GM12878 (cell line): ENCODE measurements at regions not wholly inside any gene's neighbourhood (a gene's known extent, or its start where the extent isn't known, plus 50 kb on each side); places are given as distances from the start of the nearest gene placed in this dataset.

Experiments
- ATAC-seq: fragments of 200-7000 bp; cut with Tn5 transposase; 3 replicates; pipeline ENCODE4 v1.9.1; 2020; ENCODE audit warnings: mild to moderate bottlenecking, moderate library complexity
- BruUV-seq: library from RNA; stranded (reverse); fragments of 400-500 nt; replicated peaks from 2 replicates; lab custom pipeline; 2021; lab: Mats Ljungman, UMichigan
- CTCF ChIA-PET: fragments of 300-600 bp; sonication (Branson Sonifier 250); formaldehyde crosslinking; extraction: SDS; loops from one replicate; lab custom pipeline; 2021; ENCODE audit warnings: inconsistent platforms; lab: Yijun Ruan, JAX
- POLR2A ChIA-PET: fragments of 350-600 bp; formaldehyde crosslinking; extraction: SDS; loops from one replicate; lab custom pipeline; 2021; ENCODE audit warnings: inconsistent platforms; lab: Charles Lee
- RAD21 ChIA-PET: fragments of 300-600 bp; sonication (Branson Sonifier 250); formaldehyde crosslinking; loops from one replicate; lab custom pipeline; 2023; ENCODE audit warnings: antibody characterized with exemption; ENCODE audit not compliant: unreplicated experiment; lab: Charles Lee
- SMC1A ChIA-PET: fragments of 300-600 bp; sonication (Branson Sonifier 250); formaldehyde crosslinking; loops from one replicate; lab custom pipeline; 2023; ENCODE audit not compliant: unreplicated experiment, uncharacterized antibody; lab: Charles Lee
- DNase-seq: peaks from one replicate; pipeline ENCODE4 v3.0.0-alpha.2; 2011; ENCODE audit warnings: low read depth, low spot score
- FAIRE-seq: peaks from 3 replicates; lab custom pipeline; 2011; peaks lifted over from hg19 to GRCh38; lab: Jason Lieb, UNC
- H2AFZ ChIP-seq: 2 replicates; pipeline ENCODE4 v1.6.0; 2011; ENCODE audit warnings: low read depth, low read length, control low read depth; ENCODE audit not compliant: control insufficient read depth
- H3K27ac ChIP-seq: 2 replicates; pipeline ENCODE4 v1.5.1; 2011; ENCODE audit warnings: control low read depth; ENCODE audit not compliant: control insufficient read depth, insufficient read depth
- H3K27me3 ChIP-seq, 2 experiments: replicated peaks in 1 of 2; 2 replicates each; pipeline versions ENCODE4 v1.6.0 to v1.6.1; 2011; ENCODE audit warnings: low read length in 1 of 2; ENCODE audit not compliant: control insufficient read depth in 2 of 2, insufficient read depth in 2 of 2
- H3K36me3 ChIP-seq, 2 experiments: 2 replicates each; pipeline ENCODE4 v1.5.1; 2011; ENCODE audit warnings: low read length in 1 of 2; ENCODE audit not compliant: control insufficient read depth in 2 of 2, insufficient read depth in 2 of 2
- H3K4me1 ChIP-seq: 2 replicates; pipeline ENCODE4 v1.6.1; 2011; ENCODE audit warnings: mild to moderate bottlenecking, low read length, moderate library complexity, mixed read lengths; ENCODE audit not compliant: control insufficient read depth, insufficient read depth
- H3K4me2 ChIP-seq: 2 replicates; pipeline ENCODE4 v1.6.0; 2011; ENCODE audit warnings: control low read depth; ENCODE audit not compliant: control insufficient read depth, insufficient read depth
- H3K4me3 ChIP-seq: fragments of 200-600 bp; sonication (generic); 2 replicates; pipeline ENCODE4 v1.5.1; 2016
- H3K79me2 ChIP-seq: 2 replicates; pipeline ENCODE4 v1.6.0; 2011; ENCODE audit warnings: low read length; ENCODE audit not compliant: control insufficient read depth, insufficient read depth
- H3K9ac ChIP-seq: 2 replicates; pipeline ENCODE4 v1.8.0; 2011; ENCODE audit warnings: low read length, control low read depth, mixed read lengths; ENCODE audit not compliant: control insufficient read depth, insufficient read depth
- H3K9me3 ChIP-seq: replicated peaks from 3 replicates; pipeline ENCODE4 v1.5.1; 2011; ENCODE audit warnings: mild to moderate bottlenecking, low read length; ENCODE audit not compliant: control insufficient read depth, insufficient read depth
- H4K20me1 ChIP-seq: 2 replicates; pipeline ENCODE4 v1.6.0; 2011; ENCODE audit not compliant: control insufficient read depth, insufficient read depth
- BMI1 ChIP-seq: fragments of 450-650 bp; IDR thresholded peaks from 2 replicates; pipeline ENCODE4 v1.6.1; 2016; ENCODE audit warnings: mild to moderate bottlenecking, moderate library complexity, borderline replicate concordance
- CBFB ChIP-seq: IDR thresholded peaks from 2 replicates; pipeline ENCODE4 v1.6.1; 2016; ENCODE audit warnings: antibody characterized with exemption, low read depth
- CHD1 ChIP-seq: IDR thresholded peaks from 2 replicates; pipeline ENCODE4 v1.6.1; 2012; ENCODE audit warnings: low read depth, low read length, improper control_type of control experiment
- EGR1 ChIP-seq, 2 experiments: IDR thresholded peaks; 1 replicate in 1 of 2; 2 replicates in 1 of 2; pipeline ENCODE4 v1.6.1; 2011 to 2012; ENCODE audit warnings: low read depth in 2 of 2, low read length in 2 of 2, borderline replicate concordance in 1 of 2, mild to moderate bottlenecking in 1 of 2, moderate library complexity in 1 of 2
- HDGF ChIP-seq: fragments of 450-650 bp; IDR thresholded peaks from 2 replicates; pipeline ENCODE4 v1.6.1; 2016; ENCODE audit warnings: antibody characterized with exemption
- JUNB ChIP-seq: IDR thresholded peaks from 2 replicates; pipeline ENCODE4 v1.6.1; 2016; ENCODE audit warnings: antibody characterized with exemption, mild to moderate bottlenecking
- MYB ChIP-seq: fragments of 150-350 bp; IDR thresholded peaks from 2 replicates; pipeline ENCODE4 v1.6.1; 2014; ENCODE audit warnings: mild to moderate bottlenecking, low read depth, low read length, borderline replicate concordance
- NFYB ChIP-seq: IDR thresholded peaks from 2 replicates; pipeline ENCODE4 v1.6.1; 2011; ENCODE audit warnings: low read depth, mild to moderate bottlenecking, low read length, improper control_type of control experiment, moderate library complexity; ENCODE audit not compliant: insufficient read depth
- NR2F1 ChIP-seq: fragments of 450-650 bp; conservative IDR thresholded peaks from 2 replicates; pipeline ENCODE4 v1.6.1; 2017; ENCODE audit warnings: mild to moderate bottlenecking
- NRF1 ChIP-seq: conservative IDR thresholded peaks from 2 replicates; pipeline ENCODE4 v1.6.1; 2011; ENCODE audit warnings: mild to moderate bottlenecking, low read depth, low read length, improper control_type of control experiment
- SREBF1 ChIP-seq: IDR thresholded peaks from 2 replicates; pipeline ENCODE4 v1.6.1; 2012; ENCODE audit warnings: mild to moderate bottlenecking, low read length
- TAF1 ChIP-seq: IDR thresholded peaks from 2 replicates; pipeline ENCODE4 v1.6.1; 2011; ENCODE audit warnings: mild to moderate bottlenecking, low read depth, low read length, borderline replicate concordance
- ZNF24 ChIP-seq: fragments of 450-650 bp; IDR thresholded peaks from 2 replicates; pipeline ENCODE4 v1.6.1; 2017; ENCODE audit warnings: antibody characterized with exemption, mild to moderate bottlenecking
- ZZZ3 ChIP-seq: IDR thresholded peaks from 2 replicates; pipeline ENCODE4 v1.6.1; 2011; ENCODE audit warnings: low read depth; ENCODE audit not compliant: control insufficient read depth, insufficient read length
- in situ Hi-C: fragments of 300-500 bp; cut with MboI; formaldehyde crosslinking; loops from 9 replicates; pipeline ENCODE4 v1.14.3; 2018; ENCODE audit warnings: mixed read lengths
- intact Hi-C: fragments of 100-400 bp; cut with micrococcal nuclease; formaldehyde crosslinking; loops from one replicate; pipeline ENCODE4 v1.14.2; 2022; ENCODE audit not compliant: unreplicated experiment
- TF ChIP-seq, protein P1 (sequence below): fragments of 450-650 bp; formaldehyde crosslinking; IDR thresholded peaks from 2 replicates; pipeline ENCODE4 v1.4.0; 2022; ENCODE audit warnings: mild to moderate bottlenecking, moderate library complexity
- TF ChIP-seq, protein P2 (sequence below): fragments of 450-650 bp; IDR thresholded peaks from 2 replicates; pipeline ENCODE4 v1.6.1; 2017; ENCODE audit warnings: antibody characterized with exemption, mild to moderate bottlenecking, moderate library complexity

DNA sequence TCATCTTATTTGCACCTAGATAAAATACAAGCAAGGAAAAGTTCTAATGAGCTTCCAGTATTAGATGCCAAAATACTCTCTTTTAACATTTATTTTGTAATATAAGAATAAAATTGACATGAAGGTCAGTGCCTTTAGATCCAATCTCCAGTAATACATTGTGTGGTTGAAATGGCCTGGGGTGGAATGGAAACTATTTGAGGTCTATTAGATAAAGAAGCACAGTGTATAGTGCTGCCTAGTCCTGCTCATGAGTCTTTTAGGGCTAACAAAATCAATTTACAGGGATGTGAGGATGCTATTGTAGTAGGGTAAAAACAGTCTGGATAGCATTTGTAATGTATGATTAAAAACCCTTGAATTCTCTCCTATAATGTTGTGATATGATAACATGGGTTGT is 84.5 kb upstream of the ETV1 start:
- ATAC-seq (no peak), DNase-seq (no peak), FAIRE-seq (no peak)
- intact Hi-C loops (no loop called here), in situ Hi-C loops (no loop called here)
- no TSS peak for BruUV-seq
- no peak overlapping the region for H3K9ac ChIP-seq
- H3K4me1 ChIP-seq, result no peaks in the 10 kb centered on the region
- SMC1A ChIA-PET, result no interaction called here
- H3K27ac ChIP-seq, result no peak overlapping the region
- no peaks in the 10 kb centered on the region for H3K36me3 ChIP-seq
- H3K79me2 ChIP-seq, result no peaks in the 10 kb centered on the region
- no peaks in the 10 kb centered on the region for H3K9me3 ChIP-seq
- H3K4me2 ChIP-seq, result no peak overlapping the region
- no peak overlapping the region for H3K4me3 ChIP-seq
- no peak for TF ChIP-seq BMI1
- TF ChIP-seq JUNB, result no peak
- no peak for TF ChIP-seq TAF1
- no peak for TF ChIP-seq NRF1
- TF ChIP-seq CBFB, result no peak
- TF ChIP-seq NFYB, result no peak
- TF ChIP-seq ZZZ3, result no peak
- TF ChIP-seq, protein P1, sequence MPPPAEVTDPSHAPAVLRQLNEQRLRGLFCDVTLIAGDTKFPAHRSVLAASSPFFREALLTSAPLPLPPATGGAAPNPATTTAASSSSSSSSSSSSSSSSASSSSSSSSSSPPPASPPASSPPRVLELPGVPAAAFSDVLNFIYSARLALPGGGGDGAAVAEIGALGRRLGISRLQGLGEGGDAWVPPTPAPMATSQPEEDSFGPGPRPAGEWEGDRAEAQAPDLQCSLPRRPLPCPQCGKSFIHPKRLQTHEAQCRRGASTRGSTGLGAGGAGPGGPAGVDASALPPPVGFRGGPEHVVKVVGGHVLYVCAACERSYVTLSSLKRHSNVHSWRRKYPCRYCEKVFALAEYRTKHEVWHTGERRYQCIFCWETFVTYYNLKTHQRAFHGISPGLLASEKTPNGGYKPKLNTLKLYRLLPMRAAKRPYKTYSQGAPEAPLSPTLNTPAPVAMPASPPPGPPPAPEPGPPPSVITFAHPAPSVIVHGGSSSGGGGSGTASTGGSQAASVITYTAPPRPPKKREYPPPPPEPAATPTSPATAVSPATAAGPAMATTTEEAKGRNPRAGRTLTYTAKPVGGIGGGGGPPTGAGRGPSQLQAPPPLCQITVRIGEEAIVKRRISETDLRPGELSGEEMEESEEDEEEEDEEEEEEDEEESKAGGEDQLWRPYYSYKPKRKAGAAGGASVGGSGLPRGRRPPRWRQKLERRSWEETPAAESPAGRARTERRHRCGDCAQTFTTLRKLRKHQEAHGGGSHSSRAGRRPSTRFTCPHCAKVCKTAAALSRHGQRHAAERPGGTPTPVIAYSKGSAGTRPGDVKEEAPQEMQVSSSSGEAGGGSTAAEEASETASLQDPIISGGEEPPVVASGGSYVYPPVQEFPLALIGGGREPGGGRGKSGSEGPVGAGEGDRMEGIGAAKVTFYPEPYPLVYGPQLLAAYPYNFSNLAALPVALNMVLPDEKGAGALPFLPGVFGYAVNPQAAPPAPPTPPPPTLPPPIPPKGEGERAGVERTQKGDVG (CRISPR knock-in tag), result no peak
- TF ChIP-seq HDGF, result no peak
- TF ChIP-seq EGR1 (IDR thresholded peaks at IDR 0.05; ENCODE audit: borderline replicate concordance in 1 of 2, low read depth in 2 of 2, low read length in 2 of 2), result no peak
- no peak for TF ChIP-seq CHD1
- no peak for TF ChIP-seq SREBF1
- TF ChIP-seq, protein P2, sequence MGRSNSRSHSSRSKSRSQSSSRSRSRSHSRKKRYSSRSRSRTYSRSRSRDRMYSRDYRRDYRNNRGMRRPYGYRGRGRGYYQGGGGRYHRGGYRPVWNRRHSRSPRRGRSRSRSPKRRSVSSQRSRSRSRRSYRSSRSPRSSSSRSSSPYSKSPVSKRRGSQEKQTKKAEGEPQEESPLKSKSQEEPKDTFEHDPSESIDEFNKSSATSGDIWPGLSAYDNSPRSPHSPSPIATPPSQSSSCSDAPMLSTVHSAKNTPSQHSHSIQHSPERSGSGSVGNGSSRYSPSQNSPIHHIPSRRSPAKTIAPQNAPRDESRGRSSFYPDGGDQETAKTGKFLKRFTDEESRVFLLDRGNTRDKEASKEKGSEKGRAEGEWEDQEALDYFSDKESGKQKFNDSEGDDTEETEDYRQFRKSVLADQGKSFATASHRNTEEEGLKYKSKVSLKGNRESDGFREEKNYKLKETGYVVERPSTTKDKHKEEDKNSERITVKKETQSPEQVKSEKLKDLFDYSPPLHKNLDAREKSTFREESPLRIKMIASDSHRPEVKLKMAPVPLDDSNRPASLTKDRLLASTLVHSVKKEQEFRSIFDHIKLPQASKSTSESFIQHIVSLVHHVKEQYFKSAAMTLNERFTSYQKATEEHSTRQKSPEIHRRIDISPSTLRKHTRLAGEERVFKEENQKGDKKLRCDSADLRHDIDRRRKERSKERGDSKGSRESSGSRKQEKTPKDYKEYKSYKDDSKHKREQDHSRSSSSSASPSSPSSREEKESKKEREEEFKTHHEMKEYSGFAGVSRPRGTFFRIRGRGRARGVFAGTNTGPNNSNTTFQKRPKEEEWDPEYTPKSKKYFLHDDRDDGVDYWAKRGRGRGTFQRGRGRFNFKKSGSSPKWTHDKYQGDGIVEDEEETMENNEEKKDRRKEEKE, result no peak
- no peak for TF ChIP-seq ZNF24
- TF ChIP-seq NR2F1, result no peak
- no peak for TF ChIP-seq MYB
- TF ChIP-seq, all 136 proteins: peak for 0
- Histone ChIP-seq H4K20me1 (no peaks in the 10 kb centered on the region), H3K27me3 (no peaks in the 10 kb centered on the region), H2AFZ (no peak overlapping the region)
- ChIA-PET POLR2A (no interaction called here), CTCF (no interaction called here), RAD21 (no interaction called here)
